BJ (cell line): ENCODE measurements at regions not wholly inside any gene's neighbourhood (a gene's known extent, or its start where the extent isn't known, plus 50 kb on each side); places are given as distances from the start of the nearest gene placed in this dataset.
"Not testable (repeated sequence)": the region's sequence is repeated elsewhere in the genome, so short reads cannot be mapped to it uniquely, and the experiment has no call there.

Experiments used
- CTCF ChIA-PET: fragments of 350-600 bp; formaldehyde crosslinking; extraction: SDS; loops from one replicate; lab custom pipeline; 2021; ENCODE audit warnings: antibody characterized with exemption, inconsistent platforms; lab: Yijun Ruan, JAX
- POLR2A ChIA-PET: fragments of 300-600 bp; sonication (Branson Sonifier 250); formaldehyde crosslinking; extraction: SDS; loops from one replicate; lab custom pipeline; 2021; ENCODE audit warnings: antibody characterized with exemption; lab: Charles Lee
- DNase-seq: peaks from one replicate; pipeline ENCODE4 v3.0.0-alpha.2; 2011; ENCODE audit warnings: low read depth
- H3K27me3 ChIP-seq: 2 replicates; pipeline ENCODE4 v1.6.0; 2011; ENCODE audit warnings: low read length; ENCODE audit not compliant: control insufficient read depth, insufficient read depth
- H3K36me3 ChIP-seq: 2 replicates; pipeline ENCODE4 v1.5.1; 2011; ENCODE audit warnings: low read length; ENCODE audit not compliant: control insufficient read depth, insufficient read depth
- H3K4me3 ChIP-seq: 2 replicates; pipeline ENCODE4 v1.5.1; 2011; ENCODE audit warnings: low read depth, mild to moderate bottlenecking, control low read depth, low read length
- TF ChIP-seq, protein P1 (sequence below): IDR thresholded peaks from 2 replicates; pipeline ENCODE4 v1.5.1; 2011; ENCODE audit warnings: low read depth, mild to moderate bottlenecking, control low read depth, inconsistent platforms, low read length, moderate library complexity; ENCODE audit not compliant: insufficient read depth

DNA sequence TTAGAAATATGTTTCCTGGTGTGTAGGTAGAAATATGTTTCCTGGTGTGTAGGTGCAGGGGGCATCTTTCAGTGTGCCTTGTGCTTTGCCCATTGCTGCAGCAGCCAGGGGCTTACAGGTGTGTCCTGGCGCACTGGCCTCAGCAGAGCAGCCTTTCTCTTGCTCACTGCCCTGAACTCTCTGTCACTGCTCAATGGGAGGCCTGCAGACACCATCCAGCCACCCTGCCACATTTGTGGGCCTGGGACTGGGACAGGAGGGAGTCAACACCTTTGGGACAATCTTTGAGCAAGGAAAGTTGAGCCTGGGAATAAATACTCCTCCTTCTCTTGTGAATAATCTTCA, 62.4 kb upstream of the RBM24 start:
- TF ChIP-seq, protein P1, sequence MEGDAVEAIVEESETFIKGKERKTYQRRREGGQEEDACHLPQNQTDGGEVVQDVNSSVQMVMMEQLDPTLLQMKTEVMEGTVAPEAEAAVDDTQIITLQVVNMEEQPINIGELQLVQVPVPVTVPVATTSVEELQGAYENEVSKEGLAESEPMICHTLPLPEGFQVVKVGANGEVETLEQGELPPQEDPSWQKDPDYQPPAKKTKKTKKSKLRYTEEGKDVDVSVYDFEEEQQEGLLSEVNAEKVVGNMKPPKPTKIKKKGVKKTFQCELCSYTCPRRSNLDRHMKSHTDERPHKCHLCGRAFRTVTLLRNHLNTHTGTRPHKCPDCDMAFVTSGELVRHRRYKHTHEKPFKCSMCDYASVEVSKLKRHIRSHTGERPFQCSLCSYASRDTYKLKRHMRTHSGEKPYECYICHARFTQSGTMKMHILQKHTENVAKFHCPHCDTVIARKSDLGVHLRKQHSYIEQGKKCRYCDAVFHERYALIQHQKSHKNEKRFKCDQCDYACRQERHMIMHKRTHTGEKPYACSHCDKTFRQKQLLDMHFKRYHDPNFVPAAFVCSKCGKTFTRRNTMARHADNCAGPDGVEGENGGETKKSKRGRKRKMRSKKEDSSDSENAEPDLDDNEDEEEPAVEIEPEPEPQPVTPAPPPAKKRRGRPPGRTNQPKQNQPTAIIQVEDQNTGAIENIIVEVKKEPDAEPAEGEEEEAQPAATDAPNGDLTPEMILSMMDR, result no peak
- POLR2A ChIA-PET, result no interaction called here
- H3K36me3 ChIP-seq, result no peaks in the 10 kb centered on the region
- DNase-seq, result no peak
- CTCF ChIA-PET, result no interaction called here
- H3K4me3 ChIP-seq, result no peak overlapping the region
- H3K27me3 ChIP-seq, result no peaks in the 10 kb centered on the region; the same call in 1 of the 2 replicates

DNA sequence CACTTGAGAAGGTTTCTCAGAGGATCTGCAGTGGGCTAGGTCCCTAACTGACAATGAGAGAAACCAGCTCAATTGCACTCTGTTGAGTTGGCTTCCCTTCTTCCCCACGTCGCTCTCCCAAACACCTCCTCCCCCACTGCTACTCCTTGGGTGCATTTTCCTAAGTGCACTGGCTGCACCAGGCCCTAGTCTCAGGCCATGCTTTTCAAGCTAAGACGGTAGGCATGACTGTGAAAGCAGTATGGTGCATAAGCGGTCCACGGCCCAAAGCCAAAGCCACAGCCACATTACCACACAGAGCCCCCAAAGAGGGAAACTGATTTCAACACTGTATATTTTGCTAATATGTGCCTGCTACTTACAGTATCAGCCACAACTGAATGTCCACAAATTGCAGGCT, 62.1 kb upstream of the RBM24 start:
- DNase-seq, result no peak
- TF ChIP-seq, protein P1, result no peak
- ChIA-PET POLR2A (no interaction called here), CTCF (no interaction called here)
- Histone ChIP-seq H3K36me3 (no peaks in the 10 kb centered on the region), H3K4me3 (no peak overlapping the region), H3K27me3 (no peaks in the 10 kb centered on the region; the same call in 1 of the 2 replicates)

DNA sequence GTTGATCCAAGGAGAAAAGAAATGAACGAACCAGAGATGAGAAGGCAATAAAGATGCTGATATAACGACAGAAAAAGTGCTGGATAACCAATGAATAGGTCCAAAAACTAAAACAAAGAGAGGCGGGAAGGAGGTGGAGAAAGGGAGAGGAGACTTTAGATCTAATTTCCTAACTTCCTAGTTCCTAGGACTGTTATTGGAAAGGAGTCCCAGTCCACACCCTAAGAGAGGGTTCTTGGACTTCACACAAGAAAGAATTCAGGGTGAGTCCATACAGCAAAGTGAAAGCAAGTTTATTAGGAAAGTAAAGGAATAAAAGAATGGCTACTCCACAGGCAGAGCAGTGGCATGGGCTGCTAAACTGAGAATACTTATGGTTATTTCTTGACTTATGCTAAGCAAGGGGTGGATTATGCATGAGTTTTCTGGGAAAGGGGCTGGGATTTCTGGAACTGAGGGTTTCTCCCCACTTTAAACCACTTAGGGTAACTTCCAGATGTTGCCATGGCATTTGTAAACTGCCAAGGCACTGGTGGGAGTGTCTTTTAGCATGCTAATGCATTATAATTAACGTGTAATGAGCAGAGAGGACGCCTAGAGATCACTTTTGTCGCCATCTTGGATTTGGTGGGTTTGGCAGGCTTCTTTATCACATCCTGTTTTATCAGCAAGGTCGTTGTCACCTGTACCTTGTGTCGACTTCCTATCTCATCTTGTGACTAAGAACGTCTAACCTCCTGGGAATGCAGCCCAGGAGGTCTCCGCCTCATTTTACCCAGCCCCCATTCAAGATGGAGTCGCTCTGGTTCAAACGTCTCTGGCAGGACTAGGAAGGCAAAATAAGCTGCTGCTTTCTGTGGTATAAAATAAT, 60.9 kb upstream of the RBM24 start:
- H3K4me3 ChIP-seq, result no peak overlapping the region
- no peaks in the 10 kb centered on the region for H3K36me3 ChIP-seq
- CTCF ChIA-PET, result no interaction called here
- DNase-seq, result no peak
- TF ChIP-seq, protein P1, result no peak
- H3K27me3 ChIP-seq, result no peaks in the 10 kb centered on the region; the same call in 1 of the 2 replicates
- POLR2A ChIA-PET, result no interaction called here

DNA sequence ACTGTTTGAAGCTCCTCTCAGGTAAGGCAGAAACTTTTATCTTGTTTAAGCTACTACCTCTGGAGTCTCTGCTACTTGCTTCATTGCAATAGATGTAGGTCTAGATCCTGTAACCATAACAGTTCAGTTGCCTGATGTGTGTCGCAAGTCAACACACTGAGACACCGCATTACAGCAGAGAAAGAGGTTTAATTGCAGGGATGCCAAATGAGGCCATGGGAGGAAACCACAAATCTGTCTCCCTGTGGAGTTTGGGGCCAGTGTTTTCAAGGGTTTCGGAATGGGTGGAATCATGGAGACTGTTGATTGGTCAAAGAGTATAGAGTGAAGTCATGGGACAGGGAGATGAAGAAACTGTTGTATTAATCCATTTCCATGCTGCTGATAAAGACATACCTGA, 57.1 kb upstream of the RBM24 start:
- CTCF ChIA-PET, result no interaction called here
- no peak for DNase-seq
- TF ChIP-seq, protein P1, result no peak
- Histone ChIP-seq H3K36me3 (no peaks in the 10 kb centered on the region), H3K27me3 (no peaks in the 10 kb centered on the region), H3K4me3 (no peak overlapping the region)
- POLR2A ChIA-PET, result no interaction called here

DNA sequence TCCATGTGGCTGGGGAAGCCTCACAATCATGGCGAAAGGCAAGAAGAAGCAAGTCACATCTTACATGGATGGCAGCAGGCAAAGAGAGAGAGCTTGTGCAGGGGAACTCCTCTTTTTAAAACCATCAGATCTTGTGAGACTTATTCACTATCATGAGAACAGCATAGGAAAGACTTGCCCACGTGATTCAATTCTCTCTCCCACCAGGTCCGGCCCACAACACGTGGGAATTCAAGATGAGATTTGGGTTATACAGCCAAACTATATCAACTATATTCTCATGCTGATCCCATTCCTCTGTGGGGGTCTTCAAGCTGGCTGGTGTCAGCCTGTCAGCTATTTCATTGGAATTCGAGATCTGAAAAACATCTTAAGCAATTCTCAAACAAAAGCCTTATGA, 56.7 kb upstream of the RBM24 start:
- H3K4me3 ChIP-seq, H3K27me3 ChIP-seq, POLR2A ChIA-PET, DNase-seq, H3K36me3 ChIP-seq, CTCF ChIA-PET: not testable (repeated sequence)
